ENCODE measurements at regions not wholly inside any gene's neighbourhood (a gene's known extent, or its start where the extent isn't known, plus 50 kb on each side); places are given as distances from the start of the nearest gene placed in this dataset.
A peak's percentile ranks its signal among the peaks of the same experiment; 100 is the strongest.

DNA sequence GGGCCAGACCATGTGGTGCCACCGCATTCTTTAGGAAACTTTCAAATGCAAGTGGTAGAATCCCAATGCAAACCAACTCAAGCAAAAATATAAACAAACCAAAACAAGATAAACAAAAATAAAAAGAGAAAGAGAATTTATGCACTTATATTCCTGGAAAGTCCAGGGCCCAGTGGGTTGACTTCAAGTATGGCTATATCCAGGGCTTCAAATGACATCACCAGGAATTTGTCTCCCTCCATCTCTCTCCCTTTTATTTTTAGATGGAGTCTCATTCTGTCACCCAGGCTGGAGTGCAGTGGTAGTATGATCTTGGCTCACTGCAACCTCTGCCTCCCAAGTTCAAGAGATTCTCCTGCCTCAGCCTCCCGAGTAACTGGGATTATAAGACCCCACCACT lies 56.1 kb upstream of the PNRC1 start:
- Histone ChIP-seq H3K4me2 (ENCODE audit: control insufficient read depth, extremely low read depth, insufficient read depth, low read depth, low read length) (no peak overlapping the region), H3K27ac (ENCODE audit: control insufficient read depth, insufficient read depth, low read length) (no peak overlapping the region), H3K9me1 (ENCODE audit: control insufficient read depth, extremely low read depth, insufficient read depth, low read length) (no peaks in the 10 kb centered on the region), H4K20me1 (ENCODE audit: control insufficient read depth, extremely low read depth, insufficient read depth, low read length) (no peaks in the 10 kb centered on the region), H3K4me3 (ENCODE audit: control insufficient read depth in 2 of 3, extremely low read depth in 1 of 3, insufficient read depth in 2 of 3, low read depth in 1 of 3, low read length in 3 of 3) (no peak overlapping the region), H3K27me3 (ENCODE audit: control insufficient read depth, extremely low read depth, insufficient read depth, low read length) (no peaks in the 10 kb centered on the region), H3K9me3 (ENCODE audit: control insufficient read depth, low read depth, low read length) (no peaks in the 10 kb centered on the region), H3K36me3 (ENCODE audit: control insufficient read depth in 2 of 2, extremely low read depth in 1 of 2, insufficient read depth in 2 of 2, low read length in 2 of 2) (no peaks in the 10 kb centered on the region), H3K9ac (ENCODE audit: control insufficient read depth, extremely low read depth, insufficient read depth, low read length) (no peak overlapping the region), H3K4me1 (ENCODE audit: control insufficient read depth, extremely low read depth, insufficient read depth, low read length) (peaks cover 43% of the 10 kb centered on the region), H2AFZ (ENCODE audit: control insufficient read depth, low read length) (no peak overlapping the region), H3K79me2 (ENCODE audit: control insufficient read depth, insufficient read depth, low read length) (no peaks in the 10 kb centered on the region)
- DNase-seq (ENCODE audit: low read depth, low spot score) (no peak), FAIRE-seq (no peak)
- dilution Hi-C loops (cut with MboI; ENCODE audit: extremely low pct_ligation_motif_present, low sequenced_read_pairs) = no loop called here
- TF ChIP-seq EZH2 (IDR thresholded peaks at IDR 0.05; ENCODE audit: low read length) = no peak
- TF ChIP-seq, protein P1, sequence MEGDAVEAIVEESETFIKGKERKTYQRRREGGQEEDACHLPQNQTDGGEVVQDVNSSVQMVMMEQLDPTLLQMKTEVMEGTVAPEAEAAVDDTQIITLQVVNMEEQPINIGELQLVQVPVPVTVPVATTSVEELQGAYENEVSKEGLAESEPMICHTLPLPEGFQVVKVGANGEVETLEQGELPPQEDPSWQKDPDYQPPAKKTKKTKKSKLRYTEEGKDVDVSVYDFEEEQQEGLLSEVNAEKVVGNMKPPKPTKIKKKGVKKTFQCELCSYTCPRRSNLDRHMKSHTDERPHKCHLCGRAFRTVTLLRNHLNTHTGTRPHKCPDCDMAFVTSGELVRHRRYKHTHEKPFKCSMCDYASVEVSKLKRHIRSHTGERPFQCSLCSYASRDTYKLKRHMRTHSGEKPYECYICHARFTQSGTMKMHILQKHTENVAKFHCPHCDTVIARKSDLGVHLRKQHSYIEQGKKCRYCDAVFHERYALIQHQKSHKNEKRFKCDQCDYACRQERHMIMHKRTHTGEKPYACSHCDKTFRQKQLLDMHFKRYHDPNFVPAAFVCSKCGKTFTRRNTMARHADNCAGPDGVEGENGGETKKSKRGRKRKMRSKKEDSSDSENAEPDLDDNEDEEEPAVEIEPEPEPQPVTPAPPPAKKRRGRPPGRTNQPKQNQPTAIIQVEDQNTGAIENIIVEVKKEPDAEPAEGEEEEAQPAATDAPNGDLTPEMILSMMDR (optimal IDR thresholded peaks at IDR 0.05 in 1 of 3, IDR thresholded peaks at IDR 0.05 in 1 of 3, conservative IDR thresholded peaks at IDR 0.05 in 1 of 3; ENCODE audit: extremely low read depth in 1 of 3, insufficient read depth in 2 of 3, low read length in 3 of 3) = no peak

DNA sequence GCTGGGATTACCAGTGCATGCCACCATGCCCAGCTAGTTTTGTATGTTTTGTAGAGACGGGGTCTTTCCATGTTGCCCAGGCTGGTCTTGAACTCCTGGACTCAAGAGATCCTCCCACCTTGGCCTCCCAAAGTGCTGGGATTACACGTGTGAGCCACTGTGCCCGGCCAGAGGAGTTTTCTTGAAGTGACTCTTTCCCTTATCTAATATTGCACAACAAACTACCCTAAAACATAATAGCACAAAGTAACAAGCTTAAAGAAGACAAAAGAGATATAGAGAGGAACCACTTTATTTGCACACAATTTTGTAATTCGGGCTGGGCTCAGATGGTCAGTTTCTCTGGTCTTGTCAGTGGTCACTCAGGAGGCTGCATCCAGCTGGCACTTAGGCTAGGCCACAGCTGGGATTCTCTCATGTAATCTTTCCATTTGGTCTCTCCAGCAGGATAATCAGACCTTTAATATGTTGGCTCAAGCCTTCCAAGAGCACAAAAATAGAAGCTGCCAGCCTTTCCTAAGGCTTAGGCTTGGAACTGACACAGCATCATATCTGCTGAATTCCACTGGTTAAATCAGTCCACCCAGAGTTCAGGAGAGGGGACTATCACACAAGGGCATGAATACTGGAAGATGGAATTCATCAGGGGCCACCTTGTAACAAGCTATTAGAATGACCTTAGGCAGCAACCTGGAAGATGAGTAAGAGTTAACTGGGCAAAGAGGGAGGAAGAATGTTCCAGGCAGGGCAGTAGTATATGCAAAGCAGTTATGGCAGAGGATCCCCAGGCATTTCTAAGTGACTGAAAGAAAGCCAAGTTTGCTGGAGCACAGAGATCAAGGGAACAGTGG lies 56.7 kb upstream of the PNRC1 start:
- peaks cover 43% of the 10 kb centered on the region for H3K4me1 ChIP-seq (ENCODE audit: control insufficient read depth, extremely low read depth, insufficient read depth, low read length)
- no peaks in the 10 kb centered on the region for H4K20me1 ChIP-seq (ENCODE audit: control insufficient read depth, extremely low read depth, insufficient read depth, low read length)
- no peaks in the 10 kb centered on the region for H3K36me3 ChIP-seq (ENCODE audit: control insufficient read depth in 2 of 2, extremely low read depth in 1 of 2, insufficient read depth in 2 of 2, low read length in 2 of 2)
- H3K27ac ChIP-seq (ENCODE audit: control insufficient read depth, insufficient read depth, low read length) = no peak overlapping the region
- H3K4me2 ChIP-seq (ENCODE audit: control insufficient read depth, extremely low read depth, insufficient read depth, low read depth, low read length) = no peak overlapping the region
- no peak overlapping the region for H3K9ac ChIP-seq (ENCODE audit: control insufficient read depth, extremely low read depth, insufficient read depth, low read length)
- FAIRE-seq (peak; percentile 70), DNase-seq (ENCODE audit: low read depth, low spot score) (no peak)
- H3K9me1 ChIP-seq (ENCODE audit: control insufficient read depth, extremely low read depth, insufficient read depth, low read length) = no peaks in the 10 kb centered on the region
- no peak overlapping the region for H3K4me3 ChIP-seq (ENCODE audit: control insufficient read depth in 2 of 3, extremely low read depth in 1 of 3, insufficient read depth in 2 of 3, low read depth in 1 of 3, low read length in 3 of 3)
- no peaks in the 10 kb centered on the region for H3K79me2 ChIP-seq (ENCODE audit: control insufficient read depth, insufficient read depth, low read length)
- dilution Hi-C loops (cut with MboI; ENCODE audit: extremely low pct_ligation_motif_present, low sequenced_read_pairs) = no loop called here
- TF ChIP-seq, protein P1 (optimal IDR thresholded peaks at IDR 0.05 in 1 of 3, IDR thresholded peaks at IDR 0.05 in 1 of 3, conservative IDR thresholded peaks at IDR 0.05 in 1 of 3; ENCODE audit: extremely low read depth in 1 of 3, insufficient read depth in 2 of 3, low read length in 3 of 3) = no peak
- no peak for TF ChIP-seq EZH2 (IDR thresholded peaks at IDR 0.05; ENCODE audit: low read length)
- H2AFZ ChIP-seq (ENCODE audit: control insufficient read depth, low read length) = no peak overlapping the region
- no peaks in the 10 kb centered on the region for H3K9me3 ChIP-seq (ENCODE audit: control insufficient read depth, low read depth, low read length)
- H3K27me3 ChIP-seq (ENCODE audit: control insufficient read depth, extremely low read depth, insufficient read depth, low read length) = no peaks in the 10 kb centered on the region
